Parathyroid adenoma (tissue), 2 donors: ENCODE measurements at regions not wholly inside any gene's neighbourhood (a gene's known extent, or its start where the extent isn't known, plus 50 kb on each side); places are given as distances from the start of the nearest gene placed in this dataset.

Source experiments
- H2AFZ ChIP-seq: fragments of 300-600 bp; sonication (generic); one replicate; pipeline ENCODE4 v1.7.0; 2017; ENCODE audit warnings: antibody characterized with exemption, mild to moderate bottlenecking
- H3K27ac ChIP-seq: fragments of 300-600 bp; sonication (generic); one replicate; pipeline ENCODE4 v1.7.0; 2017
- H3K27me3 ChIP-seq: fragments of 300-600 bp; sonication (generic); one replicate; pipeline ENCODE4 v1.7.0; 2017; ENCODE audit warnings: low read length; ENCODE audit not compliant: control insufficient read depth, insufficient read depth
- H3K36me3 ChIP-seq: fragments of 300-600 bp; sonication (generic); one replicate; pipeline ENCODE4 v1.7.0; 2017; ENCODE audit warnings: low read length; ENCODE audit not compliant: control insufficient read depth, insufficient read depth
- H3K4me1 ChIP-seq: fragments of 300-600 bp; sonication (generic); one replicate; pipeline ENCODE4 v1.7.0; 2017; ENCODE audit warnings: control low read depth
- H3K4me2 ChIP-seq: fragments of 300-600 bp; sonication (generic); one replicate; pipeline ENCODE4 v1.7.0; 2017; ENCODE audit warnings: low read length
- H3K4me3 ChIP-seq: fragments of 300-600 bp; sonication (generic); one replicate; pipeline ENCODE4 v1.7.0; 2017; ENCODE audit warnings: low read depth, low read length
- H3K79me2 ChIP-seq: fragments of 300-600 bp; sonication (generic); one replicate; pipeline ENCODE4 v1.7.0; 2017; ENCODE audit warnings: control low read depth
- H3K9ac ChIP-seq: fragments of 300-600 bp; sonication (generic); one replicate; pipeline ENCODE4 v1.7.0; 2017; ENCODE audit warnings: mild to moderate bottlenecking
- H3K9me3 ChIP-seq: fragments of 300-600 bp; sonication (generic); one replicate; pipeline ENCODE4 v1.7.0; 2017; ENCODE audit warnings: low read length; ENCODE audit not compliant: control insufficient read depth
- TF ChIP-seq, protein P1 (sequence below): fragments of 300-600 bp; sonication (generic); IDR thresholded peaks from one replicate; pipeline ENCODE4 v1.7.0; 2017; ENCODE audit warnings: antibody characterized with exemption, mild to moderate bottlenecking
- donor health status: primary hyperparathyroidism.

DNA sequence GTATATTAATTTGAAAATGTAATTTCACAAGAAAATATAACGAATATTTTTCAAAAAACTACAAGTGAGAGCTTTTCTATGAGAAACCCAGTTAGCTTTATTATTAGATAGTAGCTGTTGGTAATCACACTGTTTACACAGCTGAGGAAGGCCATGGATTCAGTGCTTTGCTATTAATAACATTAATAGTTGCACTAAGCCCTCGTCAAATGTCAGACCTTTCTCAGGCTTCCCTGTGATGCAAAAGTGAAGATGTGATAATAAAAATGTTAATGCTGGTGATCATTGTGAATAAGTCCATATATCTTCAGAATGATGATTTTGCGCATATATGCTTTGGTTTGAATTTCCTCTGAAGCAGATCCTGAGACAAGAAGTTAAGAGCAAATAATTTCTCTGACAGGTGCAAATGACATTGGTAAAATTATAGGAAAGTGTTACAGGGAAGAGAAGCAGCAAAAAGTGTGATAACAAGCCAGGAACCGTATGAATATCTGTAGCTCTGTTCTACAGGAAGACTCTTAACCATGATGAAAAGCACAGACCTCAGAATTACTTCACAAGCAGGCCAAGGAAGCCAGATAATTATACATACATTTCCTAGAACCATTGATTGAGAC is 56.5 kb upstream of the CNTN6 start:
- Histone ChIP-seq H2AFZ (no peak overlapping the region), H3K36me3 (no peaks in the 10 kb centered on the region), H3K4me3 (no peak overlapping the region), H3K9ac (no peak overlapping the region), H3K4me1 (no peaks in the 10 kb centered on the region), H3K27ac (no peak overlapping the region), H3K27me3 (no peaks in the 10 kb centered on the region), H3K9me3 (no peaks in the 10 kb centered on the region), H3K4me2 (no peak overlapping the region), H3K79me2 (no peaks in the 10 kb centered on the region)
- TF ChIP-seq, protein P1, sequence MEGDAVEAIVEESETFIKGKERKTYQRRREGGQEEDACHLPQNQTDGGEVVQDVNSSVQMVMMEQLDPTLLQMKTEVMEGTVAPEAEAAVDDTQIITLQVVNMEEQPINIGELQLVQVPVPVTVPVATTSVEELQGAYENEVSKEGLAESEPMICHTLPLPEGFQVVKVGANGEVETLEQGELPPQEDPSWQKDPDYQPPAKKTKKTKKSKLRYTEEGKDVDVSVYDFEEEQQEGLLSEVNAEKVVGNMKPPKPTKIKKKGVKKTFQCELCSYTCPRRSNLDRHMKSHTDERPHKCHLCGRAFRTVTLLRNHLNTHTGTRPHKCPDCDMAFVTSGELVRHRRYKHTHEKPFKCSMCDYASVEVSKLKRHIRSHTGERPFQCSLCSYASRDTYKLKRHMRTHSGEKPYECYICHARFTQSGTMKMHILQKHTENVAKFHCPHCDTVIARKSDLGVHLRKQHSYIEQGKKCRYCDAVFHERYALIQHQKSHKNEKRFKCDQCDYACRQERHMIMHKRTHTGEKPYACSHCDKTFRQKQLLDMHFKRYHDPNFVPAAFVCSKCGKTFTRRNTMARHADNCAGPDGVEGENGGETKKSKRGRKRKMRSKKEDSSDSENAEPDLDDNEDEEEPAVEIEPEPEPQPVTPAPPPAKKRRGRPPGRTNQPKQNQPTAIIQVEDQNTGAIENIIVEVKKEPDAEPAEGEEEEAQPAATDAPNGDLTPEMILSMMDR, result no peak

- H3K36me3 ChIP-seq, result no peaks in the 10 kb centered on the region
- H3K4me2 ChIP-seq, result no peak overlapping the region
- no peak overlapping the region for H3K4me3 ChIP-seq
- no peaks in the 10 kb centered on the region for H3K27me3 ChIP-seq
- H2AFZ ChIP-seq, result no peak overlapping the region
- no peak overlapping the region for H3K27ac ChIP-seq
- no peaks in the 10 kb centered on the region for H3K4me1 ChIP-seq
- no peak overlapping the region for H3K9ac ChIP-seq
- TF ChIP-seq, protein P1, result no peak
- no peaks in the 10 kb centered on the region for H3K79me2 ChIP-seq
- no peaks in the 10 kb centered on the region for H3K9me3 ChIP-seq
Measured at GRCh38 chr3:1037631-1038030, 55.2 kb upstream of the CNTN6 start.
